GM12892 (cell line): ENCODE measurements at regions not wholly inside any gene's neighbourhood (a gene's known extent, or its start where the extent isn't known, plus 50 kb on each side); places are given as distances from the start of the nearest gene placed in this dataset.

Experiments
- POLR2A ChIP-seq: IDR thresholded peaks from 2 replicates; pipeline ENCODE4 v1.6.1; 2011; ENCODE audit warnings: low read depth, low read length, control low read depth
- TAF1 ChIP-seq: IDR thresholded peaks from 2 replicates; pipeline ENCODE4 v1.6.1; 2011; ENCODE audit warnings: low read depth, mild to moderate bottlenecking, control low read depth, low read length, borderline replicate concordance

DNA sequence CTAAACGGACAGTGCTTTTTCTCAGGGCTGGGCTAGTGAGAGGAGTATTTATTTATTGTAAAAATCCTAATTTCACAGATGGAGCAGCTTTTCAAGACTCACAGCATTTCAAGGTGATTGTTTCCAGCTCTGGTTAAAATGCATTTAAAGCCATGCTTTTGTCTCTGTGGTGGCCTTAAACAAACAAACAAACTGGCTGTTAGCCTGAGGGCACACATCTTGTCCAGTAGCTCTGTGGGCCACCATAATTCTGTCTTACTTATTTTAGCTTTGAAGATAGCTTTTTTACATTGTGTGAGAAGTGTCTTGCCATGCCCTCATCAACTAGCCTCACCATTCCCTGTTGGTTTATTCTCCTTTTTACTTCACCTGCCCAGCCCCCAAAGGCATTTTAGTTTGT is 218.2 kb downstream of the PSAT1 start:
- TF ChIP-seq POLR2A (no peak), TAF1 (no peak)
